Panc1 (cell line): ENCODE measurements at regions not wholly inside any gene's neighbourhood (a gene's known extent, or its start where the extent isn't known, plus 50 kb on each side); places are given as distances from the start of the nearest gene placed in this dataset.

Source experiments
- POLR2AphosphoS5 ChIP-seq: IDR thresholded peaks from 2 replicates; pipeline ENCODE4 v1.6.1; 2012; ENCODE audit warnings: mild to moderate bottlenecking, low read depth, low read length, moderate library complexity
- SIN3A ChIP-seq: IDR thresholded peaks from 2 replicates; pipeline ENCODE4 v1.6.1; 2012; ENCODE audit warnings: low read depth, mild to moderate bottlenecking, low read length, moderate library complexity, borderline replicate concordance; ENCODE audit not compliant: insufficient read depth
- TF ChIP-seq, protein P1 (sequence below): fragments of 450-650 bp; IDR thresholded peaks from 2 replicates; pipeline ENCODE4 v1.5.1; 2017; ENCODE audit warnings: mild to moderate bottlenecking
- TF ChIP-seq, protein P2 (sequence below), 2 experiments: IDR thresholded peaks; 2 replicates each; pipeline ENCODE4 v1.6.1; 2011 to 2012; ENCODE audit warnings: low read depth in 2 of 2, control low read depth in 1 of 2, low read length in 1 of 2, mild to moderate bottlenecking in 1 of 2, moderate library complexity in 1 of 2; ENCODE audit not compliant: insufficient read depth in 1 of 2

GRCh38 chr17:33973491-33973890 is 281.6 kb upstream of the CCL2 start:
- TF ChIP-seq, protein P1, sequence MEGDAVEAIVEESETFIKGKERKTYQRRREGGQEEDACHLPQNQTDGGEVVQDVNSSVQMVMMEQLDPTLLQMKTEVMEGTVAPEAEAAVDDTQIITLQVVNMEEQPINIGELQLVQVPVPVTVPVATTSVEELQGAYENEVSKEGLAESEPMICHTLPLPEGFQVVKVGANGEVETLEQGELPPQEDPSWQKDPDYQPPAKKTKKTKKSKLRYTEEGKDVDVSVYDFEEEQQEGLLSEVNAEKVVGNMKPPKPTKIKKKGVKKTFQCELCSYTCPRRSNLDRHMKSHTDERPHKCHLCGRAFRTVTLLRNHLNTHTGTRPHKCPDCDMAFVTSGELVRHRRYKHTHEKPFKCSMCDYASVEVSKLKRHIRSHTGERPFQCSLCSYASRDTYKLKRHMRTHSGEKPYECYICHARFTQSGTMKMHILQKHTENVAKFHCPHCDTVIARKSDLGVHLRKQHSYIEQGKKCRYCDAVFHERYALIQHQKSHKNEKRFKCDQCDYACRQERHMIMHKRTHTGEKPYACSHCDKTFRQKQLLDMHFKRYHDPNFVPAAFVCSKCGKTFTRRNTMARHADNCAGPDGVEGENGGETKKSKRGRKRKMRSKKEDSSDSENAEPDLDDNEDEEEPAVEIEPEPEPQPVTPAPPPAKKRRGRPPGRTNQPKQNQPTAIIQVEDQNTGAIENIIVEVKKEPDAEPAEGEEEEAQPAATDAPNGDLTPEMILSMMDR, result no peak
- no peak for TF ChIP-seq SIN3A
- TF ChIP-seq POLR2AphosphoS5, result no peak
- TF ChIP-seq, protein P2, sequence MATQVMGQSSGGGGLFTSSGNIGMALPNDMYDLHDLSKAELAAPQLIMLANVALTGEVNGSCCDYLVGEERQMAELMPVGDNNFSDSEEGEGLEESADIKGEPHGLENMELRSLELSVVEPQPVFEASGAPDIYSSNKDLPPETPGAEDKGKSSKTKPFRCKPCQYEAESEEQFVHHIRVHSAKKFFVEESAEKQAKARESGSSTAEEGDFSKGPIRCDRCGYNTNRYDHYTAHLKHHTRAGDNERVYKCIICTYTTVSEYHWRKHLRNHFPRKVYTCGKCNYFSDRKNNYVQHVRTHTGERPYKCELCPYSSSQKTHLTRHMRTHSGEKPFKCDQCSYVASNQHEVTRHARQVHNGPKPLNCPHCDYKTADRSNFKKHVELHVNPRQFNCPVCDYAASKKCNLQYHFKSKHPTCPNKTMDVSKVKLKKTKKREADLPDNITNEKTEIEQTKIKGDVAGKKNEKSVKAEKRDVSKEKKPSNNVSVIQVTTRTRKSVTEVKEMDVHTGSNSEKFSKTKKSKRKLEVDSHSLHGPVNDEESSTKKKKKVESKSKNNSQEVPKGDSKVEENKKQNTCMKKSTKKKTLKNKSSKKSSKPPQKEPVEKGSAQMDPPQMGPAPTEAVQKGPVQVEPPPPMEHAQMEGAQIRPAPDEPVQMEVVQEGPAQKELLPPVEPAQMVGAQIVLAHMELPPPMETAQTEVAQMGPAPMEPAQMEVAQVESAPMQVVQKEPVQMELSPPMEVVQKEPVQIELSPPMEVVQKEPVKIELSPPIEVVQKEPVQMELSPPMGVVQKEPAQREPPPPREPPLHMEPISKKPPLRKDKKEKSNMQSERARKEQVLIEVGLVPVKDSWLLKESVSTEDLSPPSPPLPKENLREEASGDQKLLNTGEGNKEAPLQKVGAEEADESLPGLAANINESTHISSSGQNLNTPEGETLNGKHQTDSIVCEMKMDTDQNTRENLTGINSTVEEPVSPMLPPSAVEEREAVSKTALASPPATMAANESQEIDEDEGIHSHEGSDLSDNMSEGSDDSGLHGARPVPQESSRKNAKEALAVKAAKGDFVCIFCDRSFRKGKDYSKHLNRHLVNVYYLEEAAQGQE (IDR thresholded peaks at IDR 0.05; ENCODE audit: insufficient read depth in 1 of 2, low read depth in 2 of 2, low read length in 1 of 2), result no peak
